Spleen (tissue), 7 donors: ENCODE measurements at regions not wholly inside any gene's neighbourhood (a gene's known extent, or its start where the extent isn't known, plus 50 kb on each side); places are given as distances from the start of the nearest gene placed in this dataset.

Experiments
- POLR2A ChIP-seq, 3 donors: fragments of 450-650 bp; IDR thresholded peaks; one replicate each; pipeline ENCODE4 v1.5.1; 2017; ENCODE audit warnings: antibody characterized with exemption in 3 of 3, mild to moderate bottlenecking in 1 of 3
- TF ChIP-seq, protein P1 (sequence below), 11 experiments: fragments of 200-600 bp in 7 of 11; fragments of 450-650 bp in 4 of 11; sonication (generic) in 4 of 11; IDR thresholded peaks in 8 of 11; conservative IDR thresholded peaks in 3 of 11; 1 replicate in 7 of 11; 2 replicates in 4 of 11; pipeline versions ENCODE4 v1.4.0 to v1.8.0; 2016 to 2021; ENCODE audit warnings: antibody characterized with exemption in 11 of 11, inconsistent platforms in 4 of 11, mild to moderate bottlenecking in 1 of 11
- donor health status: DM: no; HTN: no; CAD: no; lungs with moderate emphysema.
- donor health status: DM: no; HTN: no; CAD: no.
- donor health status: DM: no; HTN: no; CAD: no.

DNA sequence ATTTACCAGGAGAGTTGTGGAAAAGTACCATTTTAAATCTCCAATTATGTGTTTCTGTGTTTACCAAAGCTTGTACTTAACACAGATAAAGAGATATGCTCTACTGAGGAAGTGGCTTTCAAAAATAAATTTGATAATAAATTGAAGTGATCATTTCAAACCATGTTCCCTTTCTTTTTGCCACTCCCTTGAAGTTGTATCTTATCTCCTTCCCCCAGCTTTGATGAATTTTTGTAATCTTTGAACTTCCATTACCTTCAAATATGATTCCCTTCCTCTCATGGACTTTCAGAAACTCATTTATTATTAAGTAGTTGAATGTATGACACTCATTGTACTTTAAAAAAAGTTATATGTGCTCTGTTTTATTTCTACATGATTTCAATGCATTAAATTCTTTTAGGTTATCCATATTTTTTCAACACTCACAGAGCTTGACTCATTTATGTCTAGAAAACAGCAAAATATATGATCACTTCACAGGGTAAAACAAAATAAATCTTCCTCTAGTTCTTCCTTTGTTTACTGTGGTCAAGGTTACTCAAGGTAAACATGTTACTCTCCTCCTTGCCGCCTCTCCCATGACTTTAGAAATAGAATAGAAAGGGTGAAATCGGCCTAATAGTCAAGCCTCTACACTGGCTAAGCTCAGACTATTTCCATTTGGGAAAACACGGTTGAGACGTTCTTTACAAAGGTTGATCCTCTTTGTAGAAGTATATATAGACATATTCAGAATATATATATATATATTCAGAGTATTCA, 251.2 kb upstream of the SPRY2 start:
- TF ChIP-seq, protein P1, sequence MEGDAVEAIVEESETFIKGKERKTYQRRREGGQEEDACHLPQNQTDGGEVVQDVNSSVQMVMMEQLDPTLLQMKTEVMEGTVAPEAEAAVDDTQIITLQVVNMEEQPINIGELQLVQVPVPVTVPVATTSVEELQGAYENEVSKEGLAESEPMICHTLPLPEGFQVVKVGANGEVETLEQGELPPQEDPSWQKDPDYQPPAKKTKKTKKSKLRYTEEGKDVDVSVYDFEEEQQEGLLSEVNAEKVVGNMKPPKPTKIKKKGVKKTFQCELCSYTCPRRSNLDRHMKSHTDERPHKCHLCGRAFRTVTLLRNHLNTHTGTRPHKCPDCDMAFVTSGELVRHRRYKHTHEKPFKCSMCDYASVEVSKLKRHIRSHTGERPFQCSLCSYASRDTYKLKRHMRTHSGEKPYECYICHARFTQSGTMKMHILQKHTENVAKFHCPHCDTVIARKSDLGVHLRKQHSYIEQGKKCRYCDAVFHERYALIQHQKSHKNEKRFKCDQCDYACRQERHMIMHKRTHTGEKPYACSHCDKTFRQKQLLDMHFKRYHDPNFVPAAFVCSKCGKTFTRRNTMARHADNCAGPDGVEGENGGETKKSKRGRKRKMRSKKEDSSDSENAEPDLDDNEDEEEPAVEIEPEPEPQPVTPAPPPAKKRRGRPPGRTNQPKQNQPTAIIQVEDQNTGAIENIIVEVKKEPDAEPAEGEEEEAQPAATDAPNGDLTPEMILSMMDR (IDR thresholded peaks at IDR 0.05 in 8 of 11, conservative IDR thresholded peaks at IDR 0.05 in 3 of 11): no peak
- no peak for TF ChIP-seq POLR2A (IDR thresholded peaks at IDR 0.05)
